GM18907 (cell line): ENCODE measurements at regions not wholly inside any gene's neighbourhood (a gene's known extent, or its start where the extent isn't known, plus 50 kb on each side); places are given as distances from the start of the nearest gene placed in this dataset.
"Not testable (repeated sequence)": the region's sequence is repeated elsewhere in the genome, so short reads cannot be mapped to it uniquely, and the experiment has no call there.

ENCODE experiments used
- ATAC-seq: cut with Tn5 transposase; IDR thresholded peaks from one replicate; pipeline ENCODE4 v1.9.1; 2021; ENCODE audit warnings: mild to moderate bottlenecking, moderate library complexity; ENCODE audit not compliant: unreplicated experiment

DNA sequence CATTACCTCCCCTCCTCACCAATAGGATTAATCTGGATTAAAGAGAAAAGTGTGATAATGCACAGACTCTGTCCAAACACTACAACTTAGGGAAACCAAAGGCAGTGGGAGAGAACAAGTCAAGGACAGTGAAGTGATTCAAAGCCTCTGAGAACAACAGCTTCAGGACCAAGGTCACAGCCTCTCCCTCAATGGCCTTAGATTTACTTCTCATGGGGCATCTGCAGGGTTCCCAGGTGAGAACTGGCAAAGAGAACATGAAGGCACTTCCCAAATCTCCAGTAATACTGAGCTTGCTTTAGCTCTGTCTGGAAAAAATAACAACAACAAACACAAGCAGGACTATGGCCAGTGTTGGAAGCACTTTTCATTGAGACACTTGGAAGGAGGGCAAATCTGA lies 99.8 kb upstream of the GOLGA6L22 start:
- ATAC-seq: not testable (repeated sequence)

DNA sequence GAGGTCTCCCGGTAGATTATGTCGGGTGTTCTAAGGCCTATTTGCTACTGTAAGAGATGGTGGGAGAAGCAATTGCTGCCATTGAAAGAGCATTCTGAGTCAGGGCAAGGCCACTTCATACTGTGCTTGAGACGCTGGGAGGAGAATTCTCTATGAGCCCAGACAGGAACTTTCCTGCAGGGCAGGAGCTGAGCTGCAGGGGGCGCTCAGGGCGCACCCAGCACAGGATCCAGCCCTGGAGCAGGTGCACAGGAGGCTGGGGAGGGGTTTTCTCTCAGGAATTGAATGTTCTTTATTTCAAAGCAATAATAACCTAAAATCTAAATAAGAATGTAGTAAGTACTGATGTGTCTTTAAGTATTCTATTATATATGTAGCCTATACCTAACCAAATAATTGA lies 99.1 kb upstream of the GOLGA6L22 start:
- peak; percentile 89 for ATAC-seq

DNA sequence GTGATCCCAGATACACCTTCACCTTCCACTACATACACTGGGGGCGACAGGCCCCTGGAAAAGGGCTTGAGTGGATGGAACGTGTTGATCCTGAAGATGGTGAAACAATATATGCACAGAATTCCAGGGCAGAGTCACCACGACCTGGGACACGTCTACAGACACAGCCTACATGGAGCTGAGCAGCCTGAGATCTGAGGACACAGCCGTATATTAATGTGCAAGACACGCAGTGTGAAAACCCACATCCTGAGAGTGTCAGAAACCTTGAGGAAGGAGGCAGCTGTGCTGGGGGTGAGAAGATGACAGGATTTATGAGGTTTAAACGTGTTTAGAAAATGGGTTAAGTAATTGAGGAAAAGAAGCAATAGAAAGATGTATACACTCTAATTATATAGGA lies 98.0 kb upstream of the GOLGA6L22 start:
- ATAC-seq: not testable (repeated sequence)

DNA sequence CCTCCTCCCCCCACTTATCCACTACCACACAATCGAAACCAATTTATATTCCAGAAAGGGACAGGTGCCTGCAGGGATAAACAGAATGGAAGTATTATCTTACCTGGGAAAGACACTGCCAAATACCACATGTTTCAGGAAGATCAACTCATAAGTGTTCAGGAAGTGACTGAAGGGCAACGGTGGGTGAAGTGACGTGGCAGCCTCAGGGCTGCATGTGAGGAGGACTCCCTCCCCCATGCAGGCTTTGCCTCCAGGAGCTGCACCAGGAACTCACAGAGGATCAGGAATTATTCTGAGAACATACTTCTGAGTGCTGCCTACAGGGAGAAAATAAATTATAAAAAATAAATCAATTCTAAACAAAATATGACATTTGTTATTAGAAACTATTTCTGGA lies 96.2 kb upstream of the GOLGA6L22 start:
- not testable (repeated sequence) for ATAC-seq

DNA sequence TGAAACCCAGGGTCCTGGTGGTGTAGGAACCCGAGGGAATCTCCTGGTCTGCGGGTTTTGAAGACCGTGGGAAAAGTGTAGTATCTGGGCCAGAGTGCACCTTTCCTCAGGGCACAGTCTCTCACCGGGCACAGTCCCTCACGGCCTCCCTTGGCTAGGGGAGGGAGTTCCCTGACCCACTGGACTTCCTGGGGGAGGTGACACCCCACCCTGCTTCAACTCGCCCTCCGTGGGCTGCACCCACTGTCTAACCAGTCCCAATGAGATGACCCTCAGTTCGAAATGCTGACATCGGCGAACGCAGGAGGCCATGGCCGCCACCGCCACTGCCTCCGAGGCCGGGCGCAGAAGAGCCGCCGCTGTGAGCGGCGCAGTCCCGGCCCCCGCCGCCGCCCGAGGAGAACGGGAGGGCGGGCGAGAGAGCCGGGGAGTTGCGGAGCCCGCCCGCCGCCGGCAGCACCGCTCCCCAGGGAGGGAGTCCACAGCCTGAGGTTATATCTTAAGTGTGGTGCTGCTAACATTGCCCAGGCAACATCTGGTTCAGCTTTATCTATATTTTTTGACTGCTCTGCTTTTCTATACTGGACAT lies 87.4 kb upstream of the GOLGA6L22 start:
- ATAC-seq: not testable (repeated sequence)

DNA sequence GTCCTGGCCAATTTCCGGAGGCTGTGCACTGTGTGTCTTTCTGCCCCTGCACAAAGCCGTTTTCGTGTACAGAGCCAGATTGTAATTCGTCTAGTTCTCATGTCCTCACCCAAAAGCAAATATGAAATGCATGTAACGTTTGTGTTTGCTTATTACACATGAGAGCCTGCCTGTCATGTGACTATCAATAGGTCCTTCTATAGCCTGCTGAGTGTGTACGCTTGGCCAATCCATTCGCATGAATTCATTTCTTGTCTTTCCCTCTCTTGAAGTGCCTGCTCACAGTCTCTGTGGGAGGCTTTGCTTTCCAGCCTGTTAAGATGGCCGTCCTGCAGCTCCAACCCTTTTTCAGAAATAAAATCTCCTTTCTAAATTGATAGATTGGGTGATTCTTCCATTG lies 84.2 kb upstream of the GOLGA6L22 start:
- not testable (repeated sequence) for ATAC-seq

DNA sequence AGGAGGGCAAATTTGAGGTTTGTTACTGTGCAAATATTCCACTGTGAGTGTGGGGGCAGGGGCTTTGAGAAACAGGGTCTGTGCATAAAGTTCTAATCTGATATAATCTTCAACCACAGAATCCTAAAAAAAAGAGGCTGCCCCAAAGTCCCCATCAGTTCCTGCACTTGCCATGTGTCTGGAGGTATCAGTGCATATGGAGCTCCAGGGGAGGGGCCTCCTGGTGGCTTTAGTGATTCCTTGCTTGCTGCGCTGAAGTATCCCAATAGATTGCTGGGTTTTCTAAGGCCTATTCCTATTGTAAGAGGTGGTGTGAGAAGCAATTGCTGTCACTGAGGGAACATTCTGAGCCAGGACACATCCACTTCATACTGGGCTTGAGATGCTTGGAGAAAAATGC lies 82.9 kb upstream of the GOLGA6L22 start:
- ATAC-seq: not testable (repeated sequence)

DNA sequence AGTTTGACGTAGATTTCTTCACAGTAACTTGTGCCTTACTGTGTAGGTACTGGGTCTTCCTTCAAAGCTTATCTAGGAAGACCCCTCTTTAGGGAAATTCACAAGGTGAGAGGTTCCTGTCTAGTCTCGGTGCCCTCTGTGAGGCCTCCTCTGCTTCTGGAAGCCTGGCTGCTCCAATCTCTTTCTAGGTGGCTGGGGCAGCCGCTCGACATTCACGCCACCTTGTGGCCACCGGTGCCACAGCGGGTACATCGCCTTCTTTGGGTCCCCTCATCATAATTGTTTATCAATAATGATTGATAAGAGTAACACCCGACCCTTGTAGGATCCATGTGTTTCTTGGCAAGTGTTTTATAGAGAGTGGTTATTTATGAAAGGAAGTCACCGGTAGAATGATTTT lies 80.8 kb upstream of the GOLGA6L22 start:
- peak; percentile 78 for ATAC-seq

DNA sequence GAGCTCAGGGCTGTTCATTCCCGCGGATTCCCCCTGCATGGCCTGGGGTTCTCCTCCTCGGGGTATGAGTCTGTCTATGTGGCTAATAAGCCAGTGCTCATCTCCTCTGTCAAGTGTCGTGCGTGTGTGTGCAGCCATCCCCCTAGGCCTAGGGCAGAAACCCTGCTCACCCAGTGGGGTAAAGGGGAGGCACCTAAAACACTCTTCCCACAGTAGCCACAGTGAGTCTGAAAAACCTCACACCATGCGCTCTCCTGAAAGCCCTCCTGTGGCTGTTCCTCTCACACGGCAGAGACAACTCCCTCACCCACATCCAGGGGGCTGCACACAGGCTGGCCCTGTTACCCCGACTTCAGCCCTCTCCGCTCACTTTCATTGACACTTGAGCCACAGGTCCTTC lies 71.0 kb upstream of the GOLGA6L22 start:
- ATAC-seq: not testable (repeated sequence)

DNA sequence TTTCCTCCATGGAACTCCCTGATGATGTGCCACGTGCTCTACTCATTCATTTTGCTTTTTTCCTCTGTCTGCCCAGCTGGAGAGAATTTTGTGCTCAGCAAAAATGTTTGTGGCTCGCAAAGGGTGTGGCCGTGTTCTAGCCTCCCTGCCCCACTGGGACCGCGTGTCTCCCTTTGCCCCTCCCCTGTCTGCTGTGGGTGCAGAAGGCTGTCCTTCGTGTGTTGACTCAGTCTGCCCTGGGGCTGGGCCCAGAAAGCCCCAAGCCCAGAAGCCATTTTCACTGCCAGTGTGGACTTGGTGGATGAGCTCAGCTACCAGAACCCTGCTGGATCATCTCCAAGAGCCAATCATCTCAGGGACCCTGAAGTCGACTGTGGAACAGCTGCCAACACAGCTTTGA lies 70.3 kb upstream of the GOLGA6L22 start:
- not testable (repeated sequence) for ATAC-seq

DNA sequence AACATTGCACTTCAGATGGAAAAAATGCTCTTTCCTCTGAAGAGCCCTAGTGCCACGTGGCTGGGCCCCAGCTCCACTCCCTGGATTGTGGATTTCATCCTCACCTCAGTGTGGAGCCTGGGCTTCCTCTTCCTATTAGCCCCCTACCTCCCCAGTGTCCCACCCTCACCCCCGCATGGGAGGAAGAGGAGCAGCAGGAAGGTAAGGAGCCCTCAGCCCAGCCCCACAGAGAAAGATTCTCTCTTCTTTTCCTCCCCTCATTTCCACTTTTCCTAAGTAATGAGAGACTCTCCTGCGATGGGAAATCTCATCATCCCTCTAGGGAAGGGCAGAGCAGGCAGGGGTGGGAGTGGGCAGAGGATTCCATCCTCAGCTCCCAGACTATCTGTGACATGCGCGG lies 57.5 kb upstream of the GOLGA6L22 start:
- not testable (repeated sequence) for ATAC-seq

DNA sequence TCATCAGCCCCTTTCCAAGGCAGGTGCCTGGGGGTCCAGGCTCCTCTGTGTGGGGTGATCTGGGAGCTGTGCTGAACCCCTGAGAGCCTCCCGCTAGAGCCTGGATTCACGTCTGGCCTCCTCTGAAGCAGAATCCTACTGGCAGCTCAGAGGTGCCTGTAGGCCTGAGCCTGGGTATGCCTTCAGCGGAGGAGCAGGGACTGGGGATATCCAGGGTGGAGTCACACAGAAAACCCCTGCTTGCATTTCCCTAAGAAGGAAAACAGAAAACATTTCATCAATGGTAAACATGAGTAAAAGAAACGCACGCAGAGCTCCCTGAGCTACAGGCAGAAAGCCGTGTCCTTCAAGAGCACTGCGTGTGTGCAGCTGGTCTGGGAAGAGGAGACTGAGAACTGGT lies 57.0 kb upstream of the GOLGA6L22 start:
- ATAC-seq: not testable (repeated sequence)

DNA sequence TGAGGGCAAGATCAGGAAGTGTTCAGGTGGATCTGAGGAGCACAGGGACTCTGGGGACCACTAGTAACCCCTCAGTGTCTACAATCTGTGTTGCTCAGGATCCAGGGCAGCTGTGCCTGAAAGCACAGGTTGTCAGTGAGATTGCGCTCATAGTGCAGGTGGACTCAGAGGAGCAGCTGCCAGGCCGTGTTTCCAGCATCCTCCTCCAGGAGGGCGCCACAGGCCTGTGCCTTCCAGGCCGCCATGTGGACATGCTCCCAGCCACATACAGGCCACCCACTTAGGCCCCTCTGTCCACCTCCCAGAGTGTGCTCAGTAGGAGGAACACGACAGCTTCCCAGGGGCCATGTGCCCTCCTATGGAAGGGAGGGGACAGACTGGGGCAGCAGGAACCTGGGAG lies 52.9 kb upstream of the GOLGA6L22 start:
- not testable (repeated sequence) for ATAC-seq
